OCI-LY3 (cell line): ENCODE measurements at regions not wholly inside any gene's neighbourhood (a gene's known extent, or its start where the extent isn't known, plus 50 kb on each side); places are given as distances from the start of the nearest gene placed in this dataset.
A peak's percentile ranks its signal among the peaks of the same experiment; 100 is the strongest.

Source experiments
- H2AFZ ChIP-seq: fragments of 200-600, 300-600 bp; shearing (Covaris generic); 2 replicates; pipeline ENCODE4 v1.6.0; 2014; ENCODE audit warnings: antibody characterized with exemption, low read depth, low read length
- H3K27ac ChIP-seq: fragments of 200-600, 300-600 bp; sonication (generic); 2 replicates; pipeline ENCODE4 v1.5.1; 2014; ENCODE audit warnings: mild to moderate bottlenecking, low read length, moderate library complexity, mixed read lengths
- H3K27me3 ChIP-seq: fragments of 200-600, 300-600 bp; sonication (generic); 2 replicates; pipeline ENCODE4 v1.6.1; 2014; ENCODE audit warnings: low read depth, low read length, mixed read lengths
- H3K36me3 ChIP-seq: fragments of 200-600, 300-600 bp; sonication (generic); replicated peaks from 2 replicates; pipeline ENCODE3; 2014; ENCODE audit warnings: low read depth, low read length, mixed read lengths
- H3K4me1 ChIP-seq: fragments of 300-600, 200-600 bp; sonication (generic); 2 replicates; pipeline ENCODE4 v1.6.1; 2014; ENCODE audit warnings: low read length, mixed read lengths
- H3K4me2 ChIP-seq: fragments of 200-600, 300-600 bp; sonication (generic); 2 replicates; pipeline ENCODE4 v1.6.1; 2014; ENCODE audit warnings: low read length, mixed read lengths
- H3K4me3 ChIP-seq: fragments of 300-600, 200-600 bp; sonication (generic); 2 replicates; pipeline ENCODE4 v1.5.1; 2014; ENCODE audit warnings: antibody characterized with exemption, mild to moderate bottlenecking, low read length, moderate library complexity
- H3K79me2 ChIP-seq: fragments of 300-600, 200-600 bp; shearing (Covaris generic); 2 replicates; pipeline ENCODE4 v1.6.1; 2014; ENCODE audit warnings: mild to moderate bottlenecking, low read length, mixed read lengths
- H3K9ac ChIP-seq: fragments of 300-600, 200-600 bp; shearing (Covaris generic); 2 replicates; pipeline ENCODE4 v1.6.0; 2014; ENCODE audit warnings: mild to moderate bottlenecking, low read length, moderate library complexity
- H3K9me3 ChIP-seq: fragments of 200-600, 300-600 bp; shearing (Covaris generic); 2 replicates; pipeline ENCODE4 v1.6.1; 2014; ENCODE audit warnings: low read length, mixed read lengths; ENCODE audit not compliant: insufficient read depth
- H4K20me1 ChIP-seq: fragments of 200-600, 300-600 bp; sonication (generic); 2 replicates; pipeline ENCODE4 v1.6.1; 2016; ENCODE audit warnings: low read length, mixed read lengths; ENCODE audit not compliant: insufficient read depth
- CTCF ChIP-seq: fragments of 200-600, 300-600 bp; sonication (generic); IDR thresholded peaks from 2 replicates; pipeline ENCODE4 v1.5.1; 2014; ENCODE audit warnings: antibody characterized with exemption, low read length, low read depth
- EZH2phosphoT487 ChIP-seq: fragments of 200-600 bp; shearing (Covaris generic); IDR thresholded peaks from 2 replicates; pipeline ENCODE4 v1.6.1; 2018; ENCODE audit warnings: antibody characterized with exemption, mixed run types, low read depth

- Histone ChIP-seq H3K27ac (no peak overlapping the region), H3K4me3 (no peak overlapping the region), H4K20me1 (no peaks in the 10 kb centered on the region), H3K79me2 (no peaks in the 10 kb centered on the region), H3K27me3 (no peaks in the 10 kb centered on the region), H3K9ac (no peak overlapping the region), H3K4me1 (peaks cover 70% of the 10 kb centered on the region), H3K4me2 (peak overlapping the region; percentile 33; the same call in 1 of the 2 replicates), H3K9me3 (no peaks in the 10 kb centered on the region), H3K36me3 (no peaks in the 10 kb centered on the region), H2AFZ (no peak overlapping the region)
- TF ChIP-seq EZH2phosphoT487 (no peak), CTCF (no peak)
Measured at GRCh38 chr11:119532551-119532950, 109.6 kb upstream of the THY1 start.

- Histone ChIP-seq H2AFZ (no peak overlapping the region), H3K4me3 (no peak overlapping the region), H3K36me3 (no peaks in the 10 kb centered on the region), H3K27ac (no peak overlapping the region), H4K20me1 (no peaks in the 10 kb centered on the region), H3K79me2 (no peaks in the 10 kb centered on the region), H3K27me3 (no peaks in the 10 kb centered on the region), H3K4me1 (peaks cover 74% of the 10 kb centered on the region), H3K9ac (no peak overlapping the region), H3K9me3 (no peaks in the 10 kb centered on the region), H3K4me2 (no peak overlapping the region)
- no peak for TF ChIP-seq EZH2phosphoT487
- no peak for TF ChIP-seq CTCF
Measured at GRCh38 chr11:119531623-119532022, 108.7 kb upstream of the THY1 start.

- H3K36me3 ChIP-seq, result no peaks in the 10 kb centered on the region
- TF ChIP-seq CTCF (no peak), EZH2phosphoT487 (no peak)
- no peaks in the 10 kb centered on the region for H4K20me1 ChIP-seq
- no peak overlapping the region for H3K4me3 ChIP-seq
- no peak overlapping the region for H3K4me2 ChIP-seq
- peaks cover 79% of the 10 kb centered on the region for H3K4me1 ChIP-seq
- H3K27ac ChIP-seq, result no peak overlapping the region
- H3K9ac ChIP-seq, result no peak overlapping the region
- 0 out of 2 replicates have a peak, but pooled peaks cover 2% of the 10 kb centered on the region for H3K79me2 ChIP-seq
- H3K9me3 ChIP-seq, result no peaks in the 10 kb centered on the region
- H2AFZ ChIP-seq, result no peak overlapping the region
- H3K27me3 ChIP-seq, result no peaks in the 10 kb centered on the region
Measured at GRCh38 chr11:119531056-119531455, 108.1 kb upstream of the THY1 start.

GRCh38 chr11:119530509-119530908, 107.5 kb upstream of the THY1 start:
- Histone ChIP-seq H3K9me3 (no peaks in the 10 kb centered on the region), H3K79me2 (0 out of 2 replicates have a peak, but pooled peaks cover 6% of the 10 kb centered on the region), H3K4me2 (no peak overlapping the region), H3K27ac (no peak overlapping the region), H2AFZ (no peak overlapping the region), H3K9ac (no peak overlapping the region), H4K20me1 (no peaks in the 10 kb centered on the region), H3K4me1 (peaks cover 85% of the 10 kb centered on the region), H3K4me3 (no peak overlapping the region), H3K27me3 (no peaks in the 10 kb centered on the region), H3K36me3 (no peaks in the 10 kb centered on the region)
- TF ChIP-seq EZH2phosphoT487 (no peak), CTCF (no peak)
